GM12872 (cell line): ENCODE measurements at regions not wholly inside any gene's neighbourhood (a gene's known extent, or its start where the extent isn't known, plus 50 kb on each side); places are given as distances from the start of the nearest gene placed in this dataset.

Experiments used
- TF ChIP-seq, protein P1 (sequence below): IDR thresholded peaks from 3 replicates; pipeline ENCODE4 v1.5.1; 2011; ENCODE audit warnings: low read depth, mild to moderate bottlenecking, low read length, moderate library complexity; ENCODE audit not compliant: insufficient read depth

DNA sequence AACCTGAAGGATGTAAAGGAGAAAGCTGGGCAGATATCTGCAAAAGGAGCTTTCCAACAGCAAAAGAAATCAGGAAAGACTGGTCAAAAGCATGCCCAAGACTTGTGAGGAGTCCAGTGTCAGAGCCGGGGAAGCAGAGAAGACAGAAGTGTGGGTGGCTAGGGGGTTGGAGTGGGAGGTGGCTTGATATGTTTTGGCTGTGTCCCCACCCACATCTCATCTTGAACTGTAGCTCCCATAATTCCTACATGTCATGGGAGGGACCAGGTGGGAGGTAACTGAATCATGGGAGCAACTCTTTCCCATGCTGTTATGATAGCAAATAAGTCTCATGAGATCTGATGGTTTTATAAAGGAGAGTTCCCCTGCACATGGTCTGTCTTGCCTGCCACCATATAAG, 84.9 kb downstream of the INHBA start:
- TF ChIP-seq, protein P1, sequence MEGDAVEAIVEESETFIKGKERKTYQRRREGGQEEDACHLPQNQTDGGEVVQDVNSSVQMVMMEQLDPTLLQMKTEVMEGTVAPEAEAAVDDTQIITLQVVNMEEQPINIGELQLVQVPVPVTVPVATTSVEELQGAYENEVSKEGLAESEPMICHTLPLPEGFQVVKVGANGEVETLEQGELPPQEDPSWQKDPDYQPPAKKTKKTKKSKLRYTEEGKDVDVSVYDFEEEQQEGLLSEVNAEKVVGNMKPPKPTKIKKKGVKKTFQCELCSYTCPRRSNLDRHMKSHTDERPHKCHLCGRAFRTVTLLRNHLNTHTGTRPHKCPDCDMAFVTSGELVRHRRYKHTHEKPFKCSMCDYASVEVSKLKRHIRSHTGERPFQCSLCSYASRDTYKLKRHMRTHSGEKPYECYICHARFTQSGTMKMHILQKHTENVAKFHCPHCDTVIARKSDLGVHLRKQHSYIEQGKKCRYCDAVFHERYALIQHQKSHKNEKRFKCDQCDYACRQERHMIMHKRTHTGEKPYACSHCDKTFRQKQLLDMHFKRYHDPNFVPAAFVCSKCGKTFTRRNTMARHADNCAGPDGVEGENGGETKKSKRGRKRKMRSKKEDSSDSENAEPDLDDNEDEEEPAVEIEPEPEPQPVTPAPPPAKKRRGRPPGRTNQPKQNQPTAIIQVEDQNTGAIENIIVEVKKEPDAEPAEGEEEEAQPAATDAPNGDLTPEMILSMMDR: no peak

DNA sequence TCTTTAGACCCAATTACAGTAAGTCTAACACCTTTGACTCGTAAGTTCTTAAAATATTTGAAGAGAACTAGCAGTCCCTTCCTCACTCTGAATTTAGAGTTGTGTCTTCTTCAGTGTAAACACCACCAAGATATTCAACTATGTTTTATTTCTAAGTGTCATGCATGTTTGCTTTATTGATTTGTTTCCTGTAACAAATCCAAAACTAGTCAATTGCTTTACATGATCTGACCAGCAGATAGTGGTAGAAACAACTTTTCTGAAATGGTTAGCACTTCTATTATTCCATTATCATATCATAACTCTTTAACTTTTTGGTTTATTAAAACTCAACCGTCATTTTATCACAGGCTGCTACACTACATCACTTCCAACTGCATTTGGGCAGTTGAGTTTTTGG, 90.1 kb downstream of the INHBA start:
- TF ChIP-seq, protein P1: no peak

DNA sequence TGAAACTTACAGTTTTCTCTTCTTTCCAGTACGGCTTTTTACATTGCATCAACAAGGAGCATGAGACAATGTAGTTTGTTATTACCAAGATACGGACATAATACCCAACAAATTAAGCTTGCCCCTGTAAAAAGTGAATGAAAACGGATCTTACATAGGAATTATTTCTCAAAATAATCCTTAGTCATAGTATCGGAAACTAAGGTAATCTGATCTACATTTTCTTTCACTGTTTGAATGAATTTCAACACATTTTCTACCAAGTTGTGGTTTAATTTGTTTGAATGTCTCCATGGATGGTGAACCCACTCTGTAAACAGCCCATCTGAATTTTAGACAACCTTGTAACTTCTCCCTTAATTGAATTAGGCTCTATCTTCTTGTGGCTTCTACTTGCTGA, 90.5 kb downstream of the INHBA start:
- TF ChIP-seq, protein P1: no peak

DNA sequence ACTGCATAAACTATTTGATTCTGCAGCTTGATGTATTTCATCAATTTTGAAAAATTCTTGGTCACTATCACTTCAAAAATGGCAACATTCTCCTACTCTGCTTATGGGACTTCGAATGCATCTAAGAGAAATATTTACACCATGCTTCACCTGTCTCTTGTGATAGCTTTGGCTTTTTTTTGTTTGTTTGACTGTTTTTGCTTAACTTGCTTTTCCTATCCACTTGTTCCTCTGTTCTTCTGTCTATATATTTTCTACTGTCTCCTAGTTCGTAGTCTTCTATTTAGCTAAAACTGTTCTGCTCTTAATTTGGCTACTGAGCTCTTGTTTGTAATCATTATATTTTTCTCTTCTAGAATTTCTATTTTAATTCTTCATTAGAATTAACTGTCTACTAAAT, 94.4 kb downstream of the INHBA start:
- TF ChIP-seq, protein P1: no peak

DNA sequence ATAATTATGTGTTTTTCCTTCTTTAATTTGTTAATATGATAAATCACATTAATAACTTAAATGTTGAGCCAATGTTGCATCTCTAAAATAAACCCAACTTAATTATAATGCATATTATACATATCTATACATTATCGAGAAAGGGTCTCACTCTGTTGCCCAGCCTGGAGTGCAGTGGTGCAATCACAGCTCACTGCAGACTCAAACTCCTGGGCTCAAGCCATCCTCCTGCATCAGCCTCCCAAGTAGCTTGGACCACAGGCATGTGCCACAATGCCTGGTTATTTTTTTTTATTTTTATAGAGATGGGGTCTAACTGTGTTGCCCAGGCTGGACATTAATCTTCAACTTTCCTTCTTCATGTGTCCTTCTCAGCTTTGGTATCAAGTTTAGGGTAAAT, 98.9 kb downstream of the INHBA start:
- TF ChIP-seq, protein P1: no peak

DNA sequence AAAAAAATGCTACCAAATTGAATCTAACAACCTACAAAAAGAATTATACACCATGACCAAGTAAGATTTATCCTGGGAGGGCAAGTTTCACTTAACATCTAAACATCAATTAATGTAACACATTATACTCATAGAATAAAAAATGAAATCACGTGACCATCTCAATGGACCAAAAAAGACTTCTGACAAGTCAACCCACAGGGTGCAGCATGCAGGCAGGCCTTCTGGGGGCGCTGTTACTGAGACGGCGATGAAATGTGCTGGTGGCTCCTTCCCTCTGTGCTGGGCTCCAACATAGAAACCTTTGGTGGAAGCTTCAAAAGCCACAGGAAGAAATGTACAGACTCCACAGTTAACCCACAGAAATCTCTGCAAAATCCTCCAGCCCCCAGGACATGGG, 103.1 kb downstream of the INHBA start:
- TF ChIP-seq, protein P1: peak; percentile 23; the same call in 1 of the 3 replicates

DNA sequence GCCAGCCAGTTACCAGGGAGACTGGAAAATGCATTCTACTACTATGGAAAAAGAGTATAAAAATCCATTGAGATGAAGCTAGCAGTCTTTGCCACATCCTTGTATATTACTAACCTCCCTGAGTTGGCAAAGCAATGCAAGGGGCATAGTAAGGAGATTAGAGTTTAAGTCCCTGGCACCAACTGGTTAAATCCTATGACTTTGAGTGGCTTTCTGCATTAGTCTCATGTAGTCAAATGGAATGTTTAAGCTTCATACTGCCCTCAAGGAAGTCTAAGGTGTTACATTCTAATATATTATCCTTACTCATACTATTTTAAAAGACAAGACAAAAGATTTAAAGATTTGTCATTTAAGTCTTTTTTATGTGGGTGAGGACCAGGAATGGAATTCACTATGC, 110.1 kb downstream of the INHBA start:
- TF ChIP-seq, protein P1: no peak

DNA sequence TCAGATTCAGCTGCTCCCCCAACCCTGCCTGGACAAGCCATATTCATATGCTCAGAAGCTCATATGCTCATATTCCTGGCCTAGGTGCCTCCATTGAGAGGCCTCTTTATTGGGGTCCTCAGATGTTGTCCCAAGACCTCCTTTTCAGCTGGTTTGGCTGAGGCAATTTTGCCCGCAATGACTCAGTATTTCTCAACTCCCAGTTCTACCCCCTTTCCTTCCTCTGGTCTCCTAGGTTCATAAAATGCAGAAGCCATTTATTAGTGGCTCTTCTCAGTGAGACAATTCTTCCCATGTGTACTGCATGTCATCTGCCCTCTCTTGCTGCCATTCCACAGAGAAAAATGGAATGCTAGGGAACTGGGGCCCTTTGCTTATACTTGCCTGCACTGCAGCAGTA, 110.7 kb downstream of the INHBA start:
- TF ChIP-seq, protein P1: no peak
